HEK293 (cell line): ENCODE measurements at regions not wholly inside any gene's neighbourhood (a gene's known extent, or its start where the extent isn't known, plus 50 kb on each side); places are given as distances from the start of the nearest gene placed in this dataset.

Experiments
- CTCF ChIP-seq: fragments of 450-650 bp; formaldehyde crosslinking; IDR thresholded peaks from 2 replicates; pipeline ENCODE4 v1.5.1; 2016; ENCODE audit warnings: missing biosample characterization, missing genetic modification characterization
- HOXA7 ChIP-seq: sonication (generic); formaldehyde crosslinking; IDR thresholded peaks from 2 replicates; pipeline ENCODE4 v1.8.1; 2022; ENCODE audit warnings: missing genetic modification reagents, borderline replicate concordance
- INSM2 ChIP-seq: fragments of 450-650 bp; formaldehyde crosslinking; IDR thresholded peaks from 2 replicates; pipeline ENCODE4 v1.5.1; 2016; ENCODE audit warnings: missing biosample characterization, missing genetic modification characterization
- OVOL3 ChIP-seq: fragments of 450-650 bp; formaldehyde crosslinking; IDR thresholded peaks from 2 replicates; pipeline ENCODE4 v1.5.1; 2016; ENCODE audit warnings: missing biosample characterization, missing genetic modification characterization
- PBX3 ChIP-seq: sonication (generic); formaldehyde crosslinking; IDR thresholded peaks from 2 replicates; pipeline ENCODE4 v1.8.1; 2022; ENCODE audit warnings: mild to moderate bottlenecking, moderate library complexity, missing genetic modification reagents
- ZSCAN30 ChIP-seq: fragments of 450-650 bp; IDR thresholded peaks from 2 replicates; pipeline ENCODE4 v1.5.1; 2018; ENCODE audit warnings: missing biosample characterization, mild to moderate bottlenecking, missing genetic modification characterization, moderate library complexity
- ZXDB ChIP-seq: fragments of 450-650 bp; formaldehyde crosslinking; IDR thresholded peaks from 2 replicates; pipeline ENCODE4 v1.5.1; 2016; ENCODE audit warnings: missing biosample characterization, missing genetic modification characterization

GRCh38 chr5:174234388-174234787 lies 188.9 kb downstream of the NSG2 start:
- TF ChIP-seq CTCF, result no peak
- TF ChIP-seq ZSCAN30, result no peak
- TF ChIP-seq PBX3 (CRISPR knock-in tag), result no peak
- TF ChIP-seq INSM2 (tag by site-specific recombination), result no peak
- TF ChIP-seq ZXDB, result no peak
- TF ChIP-seq HOXA7, result no peak
- no peak for TF ChIP-seq OVOL3 (tag by site-specific recombination)
